ENCODE measurements at regions not wholly inside any gene's neighbourhood (a gene's known extent, or its start where the extent isn't known, plus 50 kb on each side); places are given as distances from the start of the nearest gene placed in this dataset.
"Not testable (repeated sequence)": the region's sequence is repeated elsewhere in the genome, so short reads cannot be mapped to it uniquely, and the experiment has no call there.

DNA sequence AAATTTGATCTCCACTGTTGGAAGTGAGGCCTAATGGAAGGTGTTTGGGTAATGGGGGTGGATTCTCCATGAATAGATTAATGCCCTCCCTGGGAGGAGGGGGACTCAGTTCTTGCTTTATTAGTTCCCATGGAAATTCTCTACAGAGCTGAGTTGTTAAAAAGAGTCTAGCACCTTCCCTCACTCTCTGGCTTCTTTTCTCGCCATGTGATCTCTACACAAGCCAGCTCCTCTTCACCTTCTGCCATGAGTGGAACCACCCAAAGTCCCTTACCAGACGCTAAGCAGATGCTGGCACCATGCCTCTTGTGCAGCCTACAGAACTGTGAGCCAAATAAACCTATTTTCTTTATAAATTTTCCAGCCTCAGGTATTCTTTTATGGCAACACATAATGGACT lies 465.8 kb upstream of the ANO5 start:
- DNase-seq: no peak

DNA sequence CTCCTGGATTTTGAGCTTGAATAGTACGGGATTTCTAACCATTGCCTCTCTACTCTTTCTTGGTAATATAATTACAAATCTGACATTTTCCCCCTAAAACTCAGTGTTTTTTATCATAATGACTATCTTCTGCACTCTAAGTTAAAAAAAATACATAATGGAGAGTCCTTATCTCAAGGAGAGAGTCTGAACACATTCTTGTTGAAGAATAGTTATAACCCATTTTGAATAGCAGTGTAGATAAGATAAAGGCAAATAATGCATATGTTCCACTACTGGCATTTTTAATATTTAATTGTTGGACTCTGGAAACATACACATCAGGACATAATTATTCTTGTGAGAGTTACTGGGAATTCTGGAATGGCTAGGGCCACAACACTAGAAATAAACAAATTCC lies 456.5 kb upstream of the ANO5 start:
- DNase-seq: no peak

DNA sequence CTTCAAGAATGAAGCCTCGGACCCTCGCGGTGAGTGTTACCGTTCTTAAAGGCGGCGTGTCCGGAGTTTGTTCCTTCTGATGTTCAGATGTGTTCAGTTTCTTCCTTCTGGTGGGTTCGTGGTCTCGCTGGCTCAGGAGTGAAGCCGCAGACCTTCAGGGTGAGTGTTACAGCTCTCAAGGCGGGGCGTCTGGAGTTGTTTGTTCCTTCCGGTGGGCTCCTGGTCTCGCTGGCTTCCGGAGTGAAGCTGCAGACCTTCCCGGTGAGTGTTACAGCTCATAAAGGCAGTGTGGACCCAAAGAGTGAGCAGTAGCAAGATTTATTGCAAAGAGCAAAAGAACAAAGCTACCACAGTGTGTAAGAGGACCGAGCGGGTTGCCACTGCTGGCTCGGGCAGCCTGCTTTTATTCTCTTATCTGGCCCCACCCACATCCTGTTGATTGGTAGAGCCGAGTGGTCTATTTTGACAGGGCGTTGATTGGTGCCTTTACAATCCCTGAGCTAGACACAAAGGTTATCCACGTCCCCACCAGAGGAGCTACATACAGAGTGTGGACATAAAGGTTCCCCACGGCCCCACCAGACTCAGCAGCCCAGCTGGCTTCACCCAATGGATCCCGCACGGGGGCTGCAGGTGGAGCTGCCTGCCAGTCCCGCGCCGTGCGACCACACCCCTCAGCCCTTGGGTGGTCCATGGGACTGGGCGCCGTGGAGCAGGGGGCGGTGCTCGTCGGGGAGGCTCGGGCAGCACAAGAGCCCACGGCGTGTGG lies 440.2 kb upstream of the ANO5 start:
- not testable (repeated sequence) for DNase-seq

DNA sequence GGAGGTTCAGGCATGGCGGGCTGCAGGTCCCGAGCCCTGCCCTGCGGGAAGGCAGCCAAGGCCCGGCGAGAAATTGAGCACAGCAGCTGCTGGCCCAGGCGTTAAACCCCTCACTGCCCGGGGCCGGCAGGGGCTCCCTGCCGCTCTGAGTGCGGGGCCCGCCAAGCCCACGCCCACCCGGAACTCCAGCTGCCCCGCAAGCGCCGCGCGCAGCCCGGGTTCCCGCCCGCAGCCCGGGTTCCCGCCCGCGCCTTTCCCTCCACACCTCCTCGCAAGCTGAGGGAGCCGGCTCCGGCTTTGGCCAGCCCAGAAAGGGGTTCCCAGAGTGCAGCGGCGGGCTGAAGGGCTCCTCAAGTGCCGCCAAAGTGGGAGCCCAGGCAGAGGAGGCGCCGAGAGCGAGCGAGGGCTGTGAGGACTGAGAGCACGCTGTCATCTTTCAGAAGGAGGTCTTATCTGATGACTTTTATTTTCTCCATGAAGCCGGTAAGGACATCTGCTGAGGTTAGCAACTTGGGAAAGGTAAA lies 439.6 kb upstream of the ANO5 start:
- not testable (repeated sequence) for DNase-seq

DNA sequence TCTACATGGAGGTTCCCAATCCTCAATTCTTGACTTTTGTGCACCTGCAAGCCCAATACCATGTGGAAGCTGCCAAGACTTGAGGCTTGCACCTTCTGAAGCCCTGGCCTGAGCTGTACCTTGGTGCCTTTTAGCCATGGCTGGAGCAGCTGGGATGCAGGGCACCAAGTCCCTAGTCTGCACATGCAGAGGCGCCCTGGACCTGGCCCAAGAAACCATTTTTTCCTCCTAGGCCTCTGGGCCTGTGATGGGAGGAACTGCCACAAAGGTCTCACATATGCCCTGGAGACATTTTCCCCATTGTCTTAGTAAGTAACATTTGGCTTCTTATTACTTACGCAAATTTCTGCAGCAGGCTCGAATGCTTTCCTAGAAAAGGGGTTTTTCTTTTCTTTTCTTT lies 431.9 kb upstream of the ANO5 start:
- no peak for DNase-seq

DNA sequence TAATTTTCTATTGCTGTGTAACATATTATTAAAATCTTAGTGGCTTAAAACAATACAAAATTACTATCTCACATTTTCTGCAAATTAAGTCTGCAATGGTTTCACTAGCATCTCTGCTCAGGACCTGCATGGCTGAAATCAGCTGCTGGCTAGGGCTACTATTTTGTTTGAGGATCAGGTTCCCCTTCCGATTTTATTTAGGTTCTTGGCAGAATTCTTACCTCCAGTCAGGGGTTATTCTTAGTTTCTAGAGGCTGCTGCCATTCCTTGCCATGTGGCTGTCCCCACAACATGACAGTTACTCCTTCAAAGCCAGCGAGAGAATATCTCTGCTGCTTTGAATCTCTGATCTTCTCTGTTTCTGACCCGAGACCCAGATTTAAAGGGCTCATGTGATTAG lies 424.5 kb upstream of the ANO5 start:
- no peak for DNase-seq

DNA sequence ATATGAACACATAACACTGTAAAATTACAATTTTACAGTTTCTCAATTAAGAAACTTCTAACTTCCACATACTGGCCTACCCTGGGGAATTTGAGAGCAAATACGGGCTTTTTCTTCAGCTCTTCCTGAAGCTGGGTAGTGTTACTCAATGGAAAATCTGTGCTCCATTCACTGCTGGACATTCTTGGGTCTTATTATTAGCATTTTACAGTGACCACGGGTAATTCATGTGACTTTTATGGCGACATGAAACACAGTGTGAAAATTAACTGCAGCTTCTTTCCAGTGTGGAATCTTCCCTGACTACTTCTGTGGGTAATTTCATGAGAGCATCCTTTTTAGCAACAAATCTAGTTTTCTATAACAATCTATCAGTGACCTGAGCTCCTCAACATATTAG lies 423.7 kb upstream of the ANO5 start:
- no peak for DNase-seq

DNA sequence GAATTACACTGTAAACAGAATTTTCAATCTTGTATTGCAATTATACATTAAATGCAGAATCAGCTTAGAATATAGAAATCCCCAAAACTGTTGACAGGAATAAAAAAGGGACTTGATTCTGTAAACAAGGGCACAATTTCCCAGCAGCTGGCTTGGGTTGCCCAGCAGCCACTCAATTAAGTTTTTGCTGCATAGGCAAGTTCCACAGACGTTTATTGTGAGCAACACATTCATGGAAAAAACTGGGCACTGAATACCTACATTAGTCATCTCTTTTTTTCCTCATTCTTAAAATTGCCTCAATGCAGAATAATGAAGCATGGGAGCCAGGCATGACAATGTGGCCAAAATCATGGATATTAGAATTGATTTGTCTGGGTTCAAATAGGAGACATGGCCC lies 421.8 kb upstream of the ANO5 start:
- DNase-seq: no peak

DNA sequence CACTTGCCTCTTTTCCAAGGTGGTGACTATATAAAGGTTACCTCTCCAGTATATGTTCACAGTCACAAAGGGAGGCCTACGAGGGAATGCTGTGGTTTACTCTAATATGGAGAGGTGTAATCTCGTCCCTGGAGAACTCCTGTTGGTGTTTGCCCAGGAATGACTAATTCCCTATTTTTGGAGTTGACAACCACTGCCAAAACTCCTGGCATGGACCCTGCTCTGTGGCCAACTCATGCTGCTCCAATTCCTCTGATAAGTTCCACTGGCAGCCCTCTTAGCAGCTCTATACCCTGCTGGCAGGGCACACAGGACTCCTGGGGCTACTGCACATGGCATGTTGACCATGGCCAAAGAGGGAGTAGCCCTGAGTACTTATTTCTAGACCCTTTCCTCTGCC lies 418.7 kb upstream of the ANO5 start:
- DNase-seq: no peak

DNA sequence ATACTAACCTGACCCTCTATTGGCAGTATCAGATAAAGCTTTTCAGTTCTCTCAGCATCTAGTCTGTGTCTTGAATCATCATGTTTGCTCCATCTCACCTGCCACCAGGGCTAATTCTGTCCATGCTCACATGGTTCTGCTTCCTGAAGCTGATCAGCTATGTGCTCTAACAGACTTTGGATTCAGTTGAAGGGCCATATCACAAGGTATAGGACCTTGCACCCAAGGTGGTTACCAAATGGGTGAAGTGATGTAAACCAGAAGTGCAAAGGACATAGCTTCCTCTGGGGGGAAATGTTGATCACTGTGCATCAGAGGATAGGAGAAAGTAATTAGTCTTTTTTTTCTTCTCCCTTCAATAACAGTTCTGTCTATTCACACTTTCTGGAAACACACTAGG lies 417.0 kb upstream of the ANO5 start:
- DNase-seq: no peak

DNA sequence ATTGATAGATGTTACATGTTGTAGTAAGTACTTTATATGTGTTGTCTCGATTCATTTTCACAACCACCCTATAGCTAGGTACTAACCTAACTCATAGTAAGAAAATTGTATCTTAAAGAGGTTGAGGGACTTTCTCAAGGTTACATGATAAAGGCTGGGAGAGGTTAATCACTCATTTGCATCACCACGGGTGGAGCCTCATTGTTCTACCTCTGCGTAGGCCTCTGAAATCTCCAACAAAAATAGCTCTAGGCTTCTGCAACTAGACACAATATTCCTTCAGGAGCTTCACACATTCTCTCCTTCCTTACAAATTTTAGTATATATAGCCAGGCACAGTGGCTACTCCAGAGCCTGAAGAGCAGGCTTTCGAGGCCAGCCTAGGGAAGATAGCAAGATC lies 408.9 kb upstream of the ANO5 start:
- DNase-seq: no peak

DNA sequence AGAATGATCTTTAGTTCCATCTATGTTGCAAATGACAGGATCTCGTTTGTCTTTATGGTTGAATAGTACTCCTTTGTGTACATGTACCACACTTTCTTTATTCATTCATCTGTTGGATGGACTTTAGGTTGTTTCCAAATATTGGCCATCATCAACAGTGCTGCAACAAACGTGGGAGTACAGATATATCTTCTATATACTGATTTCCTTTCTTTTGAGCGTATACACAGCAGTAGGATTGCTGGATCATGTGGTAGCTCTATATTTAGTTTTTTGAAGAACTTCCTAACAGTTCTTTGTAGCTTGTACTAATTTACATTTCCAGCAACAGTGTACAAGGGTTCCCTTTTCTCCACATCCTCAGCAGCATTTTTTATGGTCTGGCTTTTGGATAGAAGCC lies 407.5 kb upstream of the ANO5 start:
- DNase-seq: no peak

DNA sequence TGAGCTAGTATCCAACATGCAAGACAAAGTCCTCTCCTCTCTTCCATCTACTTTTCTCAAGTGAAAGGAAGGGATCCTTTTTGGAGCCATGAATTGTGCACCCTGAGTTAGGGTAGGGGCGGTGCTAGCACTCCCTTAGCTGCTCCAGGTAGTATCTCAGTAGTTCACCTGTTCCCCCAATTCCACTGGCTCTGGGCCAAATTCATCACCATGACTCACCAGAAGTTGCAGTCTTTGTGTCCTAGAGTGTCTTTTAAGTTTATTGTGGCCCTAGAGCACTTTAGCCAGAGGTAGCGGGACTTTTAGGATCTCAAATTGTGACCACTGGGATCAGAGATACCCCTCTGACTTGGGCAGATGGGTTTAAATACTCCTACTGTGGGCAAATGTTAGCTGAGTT lies 398.6 kb upstream of the ANO5 start:
- DNase-seq: no peak

DNA sequence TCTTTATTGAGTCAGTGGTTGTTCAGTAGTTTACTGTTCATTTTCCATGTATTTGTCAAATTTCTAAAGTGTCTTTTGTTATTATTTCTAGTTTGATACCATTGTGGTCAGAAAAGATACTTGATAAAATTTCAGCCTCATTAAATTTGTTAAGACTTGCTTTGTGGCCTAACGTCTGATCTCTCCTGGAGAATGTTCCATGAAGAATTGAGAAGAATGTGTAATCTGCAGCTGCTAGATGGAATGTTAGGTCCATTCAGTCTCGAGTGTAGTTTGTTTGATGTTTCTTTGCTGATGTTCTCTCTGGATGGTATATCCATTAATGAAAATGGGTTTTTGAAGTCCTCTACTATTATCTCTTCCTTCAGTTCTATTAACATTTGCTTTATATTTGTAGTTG lies 394.7 kb upstream of the ANO5 start:
- no peak for DNase-seq

DNA sequence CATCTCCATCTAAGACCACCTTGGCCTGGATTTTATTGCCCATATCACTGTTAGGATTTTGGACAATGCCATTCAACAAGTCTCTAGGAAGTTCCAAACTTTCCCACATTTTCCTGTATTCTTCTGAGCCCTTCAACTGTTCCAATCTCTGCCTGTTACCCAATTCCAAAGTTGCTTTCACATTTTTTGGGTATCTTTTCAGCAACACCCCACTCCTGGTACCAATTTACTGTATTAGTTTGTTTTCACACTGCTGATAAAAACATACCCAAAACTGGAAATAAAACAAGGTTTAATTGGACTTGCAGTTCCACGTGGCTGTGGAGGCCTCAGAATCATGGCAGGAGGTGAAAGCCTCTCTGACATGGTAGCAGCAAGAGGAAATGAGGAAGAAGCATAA lies 388.4 kb upstream of the ANO5 start:
- not testable (repeated sequence) for DNase-seq

DNA sequence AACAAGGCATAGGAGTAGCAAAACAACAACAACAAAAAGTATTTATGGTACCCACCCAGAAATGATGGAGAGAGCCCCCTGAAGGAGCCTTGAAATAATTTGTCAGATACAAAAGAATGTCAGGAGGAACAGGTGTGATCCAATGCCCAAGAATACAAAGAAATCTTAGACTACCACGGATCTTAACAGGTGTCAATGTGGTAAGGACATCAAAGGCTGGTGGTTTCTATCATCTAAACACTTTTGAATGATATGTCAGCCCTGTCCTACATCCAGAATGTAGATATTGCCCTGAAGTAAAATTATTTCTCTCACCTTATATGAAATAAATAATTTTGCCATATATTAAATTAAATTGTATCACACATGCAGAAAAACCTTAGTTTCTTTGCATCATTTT lies 386.4 kb upstream of the ANO5 start:
- DNase-seq: no peak

DNA sequence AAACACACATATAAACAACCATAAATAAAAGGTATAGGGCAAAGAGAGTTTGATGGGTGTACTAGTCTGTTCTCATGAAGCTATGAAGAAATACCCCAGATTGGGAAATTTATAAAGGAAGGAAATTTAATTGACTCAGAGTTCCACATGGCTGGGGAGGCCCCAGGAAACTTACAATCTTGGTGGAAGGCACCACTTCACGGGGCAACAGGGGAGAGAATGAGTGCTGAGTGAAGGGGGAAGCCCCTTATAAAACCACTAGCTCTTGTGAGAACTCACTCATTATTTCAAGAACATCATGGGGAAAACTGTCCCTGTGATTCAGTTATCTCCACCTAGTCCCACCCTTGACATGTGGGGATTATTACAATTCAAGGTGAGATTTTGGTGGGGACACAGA lies 385.9 kb upstream of the ANO5 start:
- DNase-seq: no peak

DNA sequence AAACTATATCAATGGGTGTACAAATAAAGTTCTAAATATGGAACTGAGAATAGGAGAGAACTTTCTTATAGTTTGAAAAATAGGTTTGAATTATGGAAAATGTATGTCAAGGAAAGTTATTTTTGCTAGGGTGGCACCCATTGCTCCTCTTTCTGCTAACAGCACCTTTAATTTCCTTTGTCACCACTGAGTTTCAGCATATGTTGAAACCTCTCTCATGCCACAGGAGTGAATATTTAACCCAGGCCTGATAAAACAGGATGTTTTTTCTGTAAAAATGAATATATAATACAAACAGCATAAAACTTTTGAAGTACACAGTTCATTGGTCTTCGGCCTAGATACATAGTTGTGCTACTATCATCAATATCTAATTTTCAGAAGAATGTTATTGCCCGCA lies 385.5 kb upstream of the ANO5 start:
- no peak for DNase-seq

DNA sequence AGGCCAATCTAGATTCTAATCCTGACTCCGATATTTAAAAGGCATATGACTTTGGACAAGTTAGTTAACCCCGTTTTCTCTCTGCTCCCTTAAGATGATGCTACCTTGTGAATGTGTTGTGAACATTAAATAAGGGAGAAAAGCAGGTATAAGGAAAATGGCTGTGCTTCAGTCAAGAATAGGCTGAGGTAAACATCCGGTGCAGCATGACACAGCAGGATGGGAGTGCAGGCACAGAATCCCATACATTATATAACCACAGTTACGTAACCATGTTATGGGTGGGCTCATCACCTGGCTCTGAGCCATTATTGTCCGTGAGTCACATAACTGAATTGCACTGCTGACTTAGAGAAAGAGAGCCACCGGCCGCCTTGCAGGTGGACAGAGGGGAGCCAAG lies 382.2 kb upstream of the ANO5 start:
- DNase-seq: no peak

DNA sequence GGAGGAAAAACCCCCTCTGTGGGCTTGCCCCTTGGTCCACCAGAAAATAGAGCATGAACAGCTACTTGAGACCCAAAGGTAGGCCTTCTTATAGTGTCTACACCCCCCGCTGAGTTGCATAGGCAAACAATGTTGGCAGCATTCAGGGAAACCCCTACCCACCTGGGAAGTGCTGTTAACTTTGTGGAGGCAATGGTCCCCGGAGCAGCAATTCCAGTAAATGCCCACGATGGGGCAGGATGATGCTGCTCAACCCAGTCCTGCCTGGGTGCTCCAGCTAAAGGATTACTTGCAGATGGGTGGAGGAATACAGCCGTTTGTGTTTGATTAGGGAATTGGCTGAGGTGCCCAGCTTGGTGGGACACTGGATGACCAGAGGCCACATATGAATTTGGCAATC lies 381.3 kb upstream of the ANO5 start:
- no peak for DNase-seq

DNA sequence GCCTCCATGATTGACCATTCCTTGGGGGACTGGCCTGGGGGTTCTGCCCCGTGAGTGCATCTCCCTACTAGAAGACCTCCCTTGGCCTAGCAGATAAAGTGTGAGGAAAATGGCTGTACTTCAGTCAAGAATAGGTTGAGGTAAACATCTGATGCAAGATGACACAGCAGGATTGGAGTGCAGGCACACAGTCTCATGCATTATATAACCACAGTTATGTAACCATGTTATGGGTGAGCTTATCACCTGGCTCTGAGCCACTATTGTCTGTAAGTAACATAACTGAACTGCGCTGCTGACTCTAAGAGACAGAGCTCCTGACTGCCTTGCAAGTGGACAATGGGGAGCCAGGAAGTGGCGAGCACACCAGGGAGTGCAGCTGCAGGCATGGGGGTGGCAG lies 378.7 kb upstream of the ANO5 start:
- DNase-seq: no peak

DNA sequence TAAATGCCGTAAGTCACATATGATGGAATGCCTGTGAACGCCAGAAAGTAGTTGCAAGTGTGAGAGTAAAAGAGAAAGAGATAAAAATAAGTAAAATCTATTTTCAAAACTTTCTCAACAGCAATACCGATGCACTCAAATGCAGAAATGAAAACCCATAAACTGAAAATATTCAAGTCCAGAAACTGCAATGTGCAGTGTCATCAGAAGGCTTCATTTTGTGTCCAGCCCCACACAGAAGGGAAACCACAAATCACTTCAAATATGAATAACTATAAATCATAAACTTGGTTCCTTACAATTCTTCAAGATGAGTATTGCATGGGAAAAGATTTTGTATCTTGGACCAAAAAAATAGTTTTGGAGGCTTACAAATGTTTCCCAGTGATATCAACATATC lies 375.2 kb upstream of the ANO5 start:
- no peak for DNase-seq

DNA sequence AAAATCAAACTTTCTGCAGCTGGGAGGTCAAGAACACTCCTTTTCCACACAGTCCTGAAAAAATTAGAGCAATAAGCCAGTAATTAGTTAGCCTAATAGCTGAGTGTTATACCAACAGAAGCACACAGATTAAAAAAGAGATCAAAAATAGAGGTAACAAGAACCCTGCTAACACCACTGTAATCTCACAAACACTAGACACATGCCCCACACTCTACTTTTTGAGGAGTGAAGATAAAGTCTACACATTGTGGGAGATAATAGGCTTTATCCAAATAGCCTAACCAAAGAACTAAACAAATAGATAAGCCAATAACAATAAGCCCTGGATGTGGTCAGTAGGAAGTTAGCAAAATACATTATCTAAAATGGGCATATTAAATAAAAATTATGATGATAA lies 372.7 kb upstream of the ANO5 start:
- DNase-seq: no peak

DNA sequence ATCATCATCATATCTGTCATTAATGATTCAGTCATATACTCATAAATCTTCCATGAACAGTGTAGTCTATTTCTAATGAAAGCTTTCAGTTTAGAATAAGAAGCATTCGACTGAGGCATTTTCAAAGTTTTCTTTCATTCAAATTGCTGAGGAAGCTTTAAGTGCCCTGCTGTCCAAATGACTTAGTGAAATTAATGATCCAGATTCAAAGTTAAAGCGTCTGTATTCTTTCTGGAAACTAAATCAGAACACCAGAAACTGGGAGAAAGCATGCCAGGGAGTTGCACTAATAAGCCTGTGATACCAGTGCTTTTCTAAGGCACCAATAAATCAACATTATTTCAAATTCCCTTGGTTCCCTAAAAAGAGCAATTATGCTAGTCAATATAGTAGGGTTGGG lies 367.8 kb upstream of the ANO5 start:
- no peak for DNase-seq

DNA sequence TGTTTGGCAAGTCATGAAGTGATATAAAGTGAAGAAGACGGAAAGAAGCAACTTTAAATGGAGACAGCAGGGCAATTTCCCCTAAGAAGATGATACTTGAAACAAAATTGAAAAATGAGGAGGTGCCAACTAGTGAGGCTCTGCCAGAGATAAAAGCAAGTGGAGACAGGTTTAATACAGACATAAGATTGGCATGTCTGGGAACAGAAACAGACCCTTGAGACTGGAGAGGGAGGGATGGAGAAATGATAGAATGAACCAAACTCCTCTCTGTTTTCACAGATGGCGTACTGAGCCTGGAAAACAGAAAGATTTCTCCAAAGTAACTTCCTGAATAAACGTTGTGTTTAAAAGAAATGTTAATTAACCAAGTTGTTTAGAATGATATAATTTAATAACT lies 354.5 kb upstream of the ANO5 start:
- DNase-seq: no peak

All from right forelimb (tissue), 1 donor.